Fibroblast of lung (primary cell): ENCODE measurements at regions not wholly inside any gene's neighbourhood (a gene's known extent, or its start where the extent isn't known, plus 50 kb on each side); places are given as distances from the start of the nearest gene placed in this dataset.

Experiments
- DNase-seq, 2 donors: peaks; one replicate each; pipeline versions ENCODE4 v3.0.0 to v3.0.0-alpha.2; 2010; ENCODE audit warnings: low read depth in 2 of 2
- H2AFZ ChIP-seq: 2 replicates; pipeline ENCODE4 v1.5.1; 2012; ENCODE audit warnings: low read length, control low read depth, inconsistent platforms
- H3K27ac ChIP-seq: 2 replicates; pipeline ENCODE4 v1.5.1; 2011; ENCODE audit warnings: low read length, control low read depth; ENCODE audit not compliant: insufficient read depth
- H3K27me3 ChIP-seq: 2 replicates; pipeline ENCODE4 v1.5.1; 2011; ENCODE audit warnings: mild to moderate bottlenecking, low read length; ENCODE audit not compliant: control insufficient read depth, insufficient read depth
- H3K36me3 ChIP-seq: 2 replicates; pipeline ENCODE4 v1.5.1; 2011; ENCODE audit warnings: low read length; ENCODE audit not compliant: control insufficient read depth, insufficient read depth
- H3K4me1 ChIP-seq: 2 replicates; pipeline ENCODE4 v1.5.1; 2011; ENCODE audit warnings: low read length; ENCODE audit not compliant: control insufficient read depth, insufficient read depth; ENCODE audit errors: extremely low read depth
- H3K4me2 ChIP-seq: 2 replicates; pipeline ENCODE4 v1.5.1; 2011; ENCODE audit warnings: low read length, control low read depth; ENCODE audit not compliant: insufficient read depth; ENCODE audit errors: extremely low read depth
- H3K4me3 ChIP-seq, 4 experiments: fragments of 200-600 bp in 1 of 4; sonication (generic) in 1 of 4; replicated peaks in 1 of 4; 2 replicates each; pipeline ENCODE4 v1.5.1; 2011 to 2016; ENCODE audit warnings: low read length in 4 of 4, low read depth in 3 of 4, mild to moderate bottlenecking in 3 of 4, control low read depth in 2 of 4, inconsistent platforms in 1 of 4, mixed read lengths in 1 of 4; ENCODE audit not compliant: insufficient read depth in 1 of 4; ENCODE audit errors: control extremely low read depth in 1 of 4
- H3K79me2 ChIP-seq: 2 replicates; pipeline ENCODE4 v1.5.1; 2012; ENCODE audit warnings: mild to moderate bottlenecking, low read length, inconsistent platforms; ENCODE audit not compliant: control insufficient read depth, insufficient read depth
- H3K9ac ChIP-seq: 2 replicates; pipeline ENCODE4 v1.5.1; 2011; ENCODE audit warnings: mild to moderate bottlenecking, low read length, control low read depth; ENCODE audit not compliant: insufficient read depth
- H3K9me3 ChIP-seq: 2 replicates; pipeline ENCODE4 v1.5.1; 2012; ENCODE audit warnings: low read depth, low read length; ENCODE audit not compliant: control insufficient read depth, insufficient read depth
- H4K20me1 ChIP-seq: 2 replicates; pipeline ENCODE4 v1.5.1; 2011; ENCODE audit warnings: low read length; ENCODE audit not compliant: control insufficient read depth, insufficient read depth; ENCODE audit errors: extremely low read depth
- CTCF ChIP-seq, 2 donors: IDR thresholded peaks in 1 of 2; conservative IDR thresholded peaks in 1 of 2; 1 replicate in 1 of 2; 2 replicates in 1 of 2; pipeline ENCODE4 v1.5.1; 2011 to 2012; ENCODE audit warnings: low read length in 2 of 2, control low read depth in 1 of 2, inconsistent platforms in 1 of 2, low read depth in 1 of 2, mild to moderate bottlenecking in 1 of 2
- EZH2 ChIP-seq: IDR thresholded peaks from 2 replicates; pipeline ENCODE4 v1.5.1; 2012; ENCODE audit warnings: low read length, control low read depth, mild to moderate bottlenecking; ENCODE audit errors: missing control alignments

GRCh38 chr4:111303806-111304205 lies 680.9 kb upstream of the PITX2 start:
- H3K4me3 ChIP-seq = no peak overlapping the region
- H3K4me2 ChIP-seq = no peak overlapping the region
- TF ChIP-seq EZH2 (no peak), CTCF (conservative IDR thresholded peaks at IDR 0.05 in 1 of 2, IDR thresholded peaks at IDR 0.05 in 1 of 2; ENCODE audit: low read depth in 1 of 2, low read length in 2 of 2) (no peak)
- no peaks in the 10 kb centered on the region for H3K27me3 ChIP-seq
- no peaks in the 10 kb centered on the region for H3K9me3 ChIP-seq
- H3K4me1 ChIP-seq = no peaks in the 10 kb centered on the region
- no peak overlapping the region for H3K9ac ChIP-seq
- no peaks in the 10 kb centered on the region for H3K36me3 ChIP-seq
- H3K79me2 ChIP-seq = no peaks in the 10 kb centered on the region
- H3K27ac ChIP-seq = no peak overlapping the region
- H2AFZ ChIP-seq = no peak overlapping the region
- DNase-seq = no peak
- H4K20me1 ChIP-seq = no peaks in the 10 kb centered on the region

GRCh38 chr4:111323496-111323895 lies 700.6 kb upstream of the PITX2 start:
- no peaks in the 10 kb centered on the region for H3K79me2 ChIP-seq
- no peaks in the 10 kb centered on the region for H3K9me3 ChIP-seq

GRCh38 chr4:111323916-111324315 lies 701.0 kb upstream of the PITX2 start:
- no peak overlapping the region for H3K4me2 ChIP-seq
- no peaks in the 10 kb centered on the region for H3K79me2 ChIP-seq
- no peak overlapping the region for H3K4me3 ChIP-seq
- DNase-seq = peak; percentile 1 to 63
- H3K27ac ChIP-seq = no peak overlapping the region
- no peaks in the 10 kb centered on the region for H3K27me3 ChIP-seq
- no peaks in the 10 kb centered on the region for H4K20me1 ChIP-seq
- no peaks in the 10 kb centered on the region for H3K4me1 ChIP-seq
- no peaks in the 10 kb centered on the region for H3K9me3 ChIP-seq
- H2AFZ ChIP-seq = no peak overlapping the region
- TF ChIP-seq CTCF (conservative IDR thresholded peaks at IDR 0.05 in 1 of 2, IDR thresholded peaks at IDR 0.05 in 1 of 2; ENCODE audit: low read depth in 1 of 2, low read length in 2 of 2) (no peak), EZH2 (no peak)
- no peak overlapping the region for H3K9ac ChIP-seq
- no peaks in the 10 kb centered on the region for H3K36me3 ChIP-seq

More at GRCh38 chr4:111323496-111323895, 700.6 kb upstream of the PITX2 start:
- no peaks in the 10 kb centered on the region for H3K27me3 ChIP-seq
- H3K4me1 ChIP-seq = no peaks in the 10 kb centered on the region
- H3K4me2 ChIP-seq = peak overlapping the region; percentile 38
- no peak overlapping the region for H3K4me3 ChIP-seq
- no peak overlapping the region for H3K27ac ChIP-seq
- no peak for TF ChIP-seq CTCF (conservative IDR thresholded peaks at IDR 0.05 in 1 of 2, IDR thresholded peaks at IDR 0.05 in 1 of 2; ENCODE audit: low read depth in 1 of 2, low read length in 2 of 2)
- no peak for TF ChIP-seq EZH2
- H4K20me1 ChIP-seq = no peaks in the 10 kb centered on the region
- DNase-seq = peak; percentile 23 to 85
- H2AFZ ChIP-seq = no peak overlapping the region
- no peaks in the 10 kb centered on the region for H3K36me3 ChIP-seq
- no peak overlapping the region for H3K9ac ChIP-seq
